HCT116 (cell line): ENCODE measurements at regions not wholly inside any gene's neighbourhood (a gene's known extent, or its start where the extent isn't known, plus 50 kb on each side); places are given as distances from the start of the nearest gene placed in this dataset.

ENCODE experiments used
- ATAC-seq: fragments of 200-7000 bp; cut with Tn5 transposase; 2 replicates; pipeline ENCODE4 v1.9.1; 2020; ENCODE audit warnings: mild to moderate bottlenecking, moderate library complexity
- BruUV-seq: library from RNA; stranded (reverse); fragments of 400-500 nt; replicated peaks from 2 replicates; lab custom pipeline; 2021; lab: Mats Ljungman, UMichigan
- CTCF ChIA-PET: fragments of 300-600 bp; sonication (Branson Sonifier 250); formaldehyde crosslinking; loops from one replicate; lab custom pipeline; 2021; ENCODE audit warnings: antibody characterized with exemption; lab: Charles Lee
- POLR2A ChIA-PET: fragments of 300-600, 350-600 bp; sonication (Branson Sonifier 250); formaldehyde crosslinking; loops from one replicate; lab custom pipeline; 2021; ENCODE audit warnings: antibody characterized with exemption; lab: Charles Lee
- RAD21 ChIA-PET, 2 experiments: fragments of 300-600 bp; sonication (Branson Sonifier 250); formaldehyde crosslinking; loops; one replicate each; lab custom pipeline; 2023; ENCODE audit warnings: low total read pairs in 2 of 2; ENCODE audit not compliant: uncharacterized antibody in 2 of 2, unreplicated experiment in 2 of 2, low non-redundant PET in 1 of 2; lab: Charles Lee
- DNase-seq: peaks from one replicate; pipeline ENCODE4 v3.0.0-alpha.2; 2010; ENCODE audit warnings: low read depth, low spot score
- H2AFZ ChIP-seq: fragments of 200-600 bp; shearing (Covaris generic), sonication (generic); 2 replicates; pipeline ENCODE4 v1.6.1; 2017; ENCODE audit warnings: low read depth, mixed run types, mixed read lengths, antibody characterized with exemption, low read length; ENCODE audit not compliant: poor library complexity, severe bottlenecking
- H3K27ac ChIP-seq: 2 replicates; pipeline ENCODE4 v1.5.1; 2012; ENCODE audit warnings: low read depth, low read length
- H3K27me3 ChIP-seq: fragments of 200-600 bp; sonication (generic); 2 replicates; pipeline ENCODE4 v1.6.1; 2016; ENCODE audit warnings: mixed run types, low read length, mixed read lengths; ENCODE audit not compliant: insufficient read depth
- H3K36me3 ChIP-seq, 2 experiments: fragments of 200-500 bp in 1 of 2; fragments of 200-600 bp in 1 of 2; sonication (Bioruptor generic) in 1 of 2; sonication (generic) in 1 of 2; 2 replicates each; pipeline versions ENCODE4 v1.5.1 to v1.6.1; 2014 to 2016; ENCODE audit warnings: low read length in 2 of 2, inconsistent platforms in 1 of 2, mixed read lengths in 1 of 2, mixed run types in 1 of 2; ENCODE audit not compliant: insufficient read depth in 2 of 2, control insufficient read depth in 1 of 2
- H3K4me1 ChIP-seq, 2 experiments: fragments of 200-600 bp in 1 of 2; sonication (generic) in 1 of 2; 2 replicates each; pipeline versions ENCODE4 v1.5.1 to v1.6.1; 2012 to 2017; ENCODE audit warnings: low read length in 2 of 2, inconsistent platforms in 1 of 2, mild to moderate bottlenecking in 1 of 2, mixed read lengths in 1 of 2, mixed run types in 1 of 2, moderate library complexity in 1 of 2; ENCODE audit not compliant: insufficient read depth in 2 of 2, control insufficient read depth in 1 of 2
- H3K4me2 ChIP-seq: fragments of 200-600 bp; sonication (generic); 2 replicates; pipeline ENCODE4 v1.6.1; 2017; ENCODE audit warnings: mixed run types, low read length, mixed read lengths
- H3K4me3 ChIP-seq, 2 experiments: fragments of 200-600 bp in 1 of 2; sonication (generic) in 1 of 2; replicated peaks in 1 of 2; 2 replicates each; pipeline ENCODE4 v1.5.1; 2011 to 2016; ENCODE audit warnings: low read length in 2 of 2, control low read depth in 1 of 2, low read depth in 1 of 2, mild to moderate bottlenecking in 1 of 2, mixed read lengths in 1 of 2, mixed run types in 1 of 2
- H3K79me2 ChIP-seq: fragments of 200-600 bp; sonication (generic); 2 replicates; pipeline ENCODE4 v1.6.1; 2017; ENCODE audit warnings: mild to moderate bottlenecking, mixed run types, low read length, moderate library complexity, mixed read lengths; ENCODE audit not compliant: insufficient read depth
- H3K9ac ChIP-seq: fragments of 200-600 bp; sonication (generic); 2 replicates; pipeline ENCODE4 v1.6.1; 2016; ENCODE audit warnings: low read length, mixed read lengths
- H3K9me2 ChIP-seq: fragments of 200-600 bp; sonication (generic), shearing (Covaris generic); 2 replicates; pipeline ENCODE4 v1.6.1; 2017; ENCODE audit warnings: mixed run types, mild to moderate bottlenecking, moderate library complexity; ENCODE audit not compliant: insufficient read depth
- H3K9me3 ChIP-seq, 2 experiments: fragments of 200-500 bp in 1 of 2; fragments of 200-600 bp in 1 of 2; sonication (Bioruptor generic) in 1 of 2; sonication (generic) in 1 of 2; 2 replicates each; pipeline ENCODE4 v1.6.1; 2014 to 2017; ENCODE audit warnings: low read length in 2 of 2, mixed read lengths in 2 of 2, inconsistent platforms in 1 of 2, low read depth in 1 of 2, mild to moderate bottlenecking in 1 of 2, mixed run types in 1 of 2, moderate library complexity in 1 of 2; ENCODE audit not compliant: control insufficient read depth in 1 of 2, insufficient read depth in 1 of 2
- H4K20me1 ChIP-seq: fragments of 200-600 bp; sonication (generic), shearing (Covaris generic); 2 replicates; pipeline ENCODE4 v1.6.1; 2017; ENCODE audit warnings: mixed run types, mild to moderate bottlenecking, moderate library complexity; ENCODE audit not compliant: insufficient read depth
- ATF3 ChIP-seq: IDR thresholded peaks from 2 replicates; pipeline ENCODE4 v1.6.1; 2012
- CBX3 ChIP-seq: IDR thresholded peaks from 2 replicates; pipeline ENCODE4 v1.6.1; 2012; ENCODE audit warnings: low read depth
- EGR1 ChIP-seq: IDR thresholded peaks from 2 replicates; pipeline ENCODE4 v1.6.1; 2012; ENCODE audit warnings: low read depth
- FOSL1 ChIP-seq: IDR thresholded peaks from 2 replicates; pipeline ENCODE4 v1.6.1; 2012; ENCODE audit warnings: low read depth
- JUND ChIP-seq: IDR thresholded peaks from 2 replicates; pipeline ENCODE4 v1.6.1; 2012
- POLR2AphosphoS5 ChIP-seq: IDR thresholded peaks from 2 replicates; pipeline ENCODE4 v1.6.1; 2011; ENCODE audit warnings: mild to moderate bottlenecking, low read depth, low read length, moderate library complexity
- REST ChIP-seq: IDR thresholded peaks from 2 replicates; pipeline ENCODE4 v1.6.1; 2012; ENCODE audit warnings: low read depth
- TCF7L2 ChIP-seq: IDR thresholded peaks from 2 replicates; pipeline ENCODE4 v1.7.0; 2011; ENCODE audit warnings: borderline replicate concordance, inconsistent platforms; ENCODE audit not compliant: insufficient read depth, insufficient read length; ENCODE audit errors: extremely low read depth
- YY1 ChIP-seq: IDR thresholded peaks from 2 replicates; pipeline ENCODE4 v1.6.1; 2011; ENCODE audit warnings: low read length, low read depth, moderate library complexity, mild to moderate bottlenecking; ENCODE audit not compliant: insufficient replicate concordance; ENCODE audit errors: extremely low read depth
- intact Hi-C: fragments of 100-400 bp; cut with micrococcal nuclease; formaldehyde crosslinking; loops from 2 replicates; pipeline ENCODE4 v1.10.0; 2022

GRCh38 chr1:56301791-56302190 is 277.6 kb downstream of the PLPP3 start:
- H3K9ac ChIP-seq = no peak overlapping the region
- H3K4me2 ChIP-seq = no peak overlapping the region
- POLR2A ChIA-PET = no interaction called here
- intact Hi-C loops = no loop called here
- H3K36me3 ChIP-seq = no peaks in the 10 kb centered on the region
- H3K9me2 ChIP-seq = no peaks in the 10 kb centered on the region
- ATAC-seq (no peak), DNase-seq (no peak)
- BruUV-seq = no TSS peak
- CTCF ChIA-PET = no interaction called here
- no peak overlapping the region for H3K4me3 ChIP-seq
- no peak overlapping the region for H2AFZ ChIP-seq
- TF ChIP-seq JUND (no peak), ATF3 (no peak), TCF7L2 (no peak), EGR1 (no peak), FOSL1 (no peak), REST (no peak), POLR2AphosphoS5 (no peak), YY1 (no peak), CBX3 (no peak)
- H3K27ac ChIP-seq = no peak overlapping the region
- no peaks in the 10 kb centered on the region for H3K79me2 ChIP-seq
- H4K20me1 ChIP-seq = no peaks in the 10 kb centered on the region
- H3K4me1 ChIP-seq = no peaks in the 10 kb centered on the region
- H3K27me3 ChIP-seq = no peaks in the 10 kb centered on the region
- H3K9me3 ChIP-seq = no peaks in the 10 kb centered on the region
- RAD21 ChIA-PET = no interaction called here
